PC-3 (cell line): ENCODE measurements at regions not wholly inside any gene's neighbourhood (a gene's known extent, or its start where the extent isn't known, plus 50 kb on each side); places are given as distances from the start of the nearest gene placed in this dataset.

Source experiments
- CTCF ChIP-seq: fragments of 300-600 bp; sonication (generic); conservative IDR thresholded peaks from 2 replicates; pipeline ENCODE4 v1.5.1; 2017; ENCODE audit warnings: antibody characterized with exemption, low read depth, mild to moderate bottlenecking, low read length
- EZH2 ChIP-seq: fragments of 300-600 bp; sonication (generic); IDR thresholded peaks from one replicate; pipeline ENCODE4 v1.6.1; 2017; ENCODE audit warnings: antibody characterized with exemption, mild to moderate bottlenecking, low read length; ENCODE audit not compliant: unreplicated experiment
- EZH2phosphoT487 ChIP-seq: fragments of 300-600 bp; sonication (generic); IDR thresholded peaks from 2 replicates; pipeline ENCODE4 v1.6.1; 2018; ENCODE audit warnings: mild to moderate bottlenecking, antibody characterized with exemption, low read length, borderline replicate concordance

- TF ChIP-seq CTCF (no peak), EZH2 (no peak), EZH2phosphoT487 (no peak)
Observed at GRCh38 chr3:156772588-156773206, 53.5 kb upstream of the LEKR1 start.
